Memory B cell (primary cell): ENCODE measurements at regions not wholly inside any gene's neighbourhood (a gene's known extent, or its start where the extent isn't known, plus 50 kb on each side); places are given as distances from the start of the nearest gene placed in this dataset.

Experiments used
- ATAC-seq: fragments of 150-1000 bp; cut with Tn5 transposase; 2 replicates; pipeline ENCODE4 v1.10.0; 2021; ENCODE audit warnings: low read depth, mild to moderate bottlenecking, moderate library complexity
- DNase-seq, 2 donors: peaks; one replicate each; pipeline ENCODE4 v3.0.0; 2022; ENCODE audit warnings: low spot score in 2 of 2
- H3K27ac Mint-ChIP-seq: one replicate; pipeline ENCODE4 v1.8.0; 2022; ENCODE audit warnings: mild to moderate bottlenecking, moderate library complexity, mixed read lengths
- H3K27me3 Mint-ChIP-seq: one replicate; pipeline ENCODE4 v1.8.0; 2022; ENCODE audit warnings: mixed read lengths
- H3K36me3 Mint-ChIP-seq: one replicate; pipeline ENCODE4 v1.8.0; 2022; ENCODE audit warnings: mild to moderate bottlenecking, mixed read lengths
- H3K4me1 Mint-ChIP-seq: one replicate; pipeline ENCODE4 v1.8.0; 2022; ENCODE audit warnings: mixed read lengths
- H3K4me3 Mint-ChIP-seq: one replicate; pipeline ENCODE4 v1.8.0; 2022; ENCODE audit warnings: mild to moderate bottlenecking, moderate library complexity, mixed read lengths
- H3K9me3 Mint-ChIP-seq: one replicate; pipeline ENCODE4 v1.8.0; 2022; ENCODE audit warnings: mixed read lengths

- DNase-seq (no peak), ATAC-seq (no peak)
- no peak overlapping the region for H3K27ac Mint-ChIP-seq
- no peak overlapping the region for H3K4me3 Mint-ChIP-seq
- no peaks in the 10 kb centered on the region for H3K4me1 Mint-ChIP-seq
- no peaks in the 10 kb centered on the region for H3K27me3 Mint-ChIP-seq
- H3K9me3 Mint-ChIP-seq = peaks cover 9% of the 10 kb centered on the region
- no peaks in the 10 kb centered on the region for H3K36me3 Mint-ChIP-seq
Measured at GRCh38 chr13:22311734-22312404, 641.0 kb downstream of the FGF9 start.

- no peak for ATAC-seq
- Mint-ChIP-seq H3K4me1 (no peaks in the 10 kb centered on the region), H3K27ac (no peak overlapping the region)
Measured at GRCh38 chr13:22312405-22312803, 641.5 kb downstream of the FGF9 start.

GRCh38 chr13:22316494-22317025 lies 645.7 kb downstream of the FGF9 start:
- no peaks in the 10 kb centered on the region for H3K4me1 Mint-ChIP-seq
- H3K4me3 Mint-ChIP-seq = no peak overlapping the region
- ATAC-seq = no peak
- H3K9me3 Mint-ChIP-seq = peaks cover 6% of the 10 kb centered on the region
- no peak for DNase-seq
- no peaks in the 10 kb centered on the region for H3K36me3 Mint-ChIP-seq
- no peak overlapping the region for H3K27ac Mint-ChIP-seq
- no peaks in the 10 kb centered on the region for H3K27me3 Mint-ChIP-seq

More at GRCh38 chr13:22312405-22312803, 641.5 kb downstream of the FGF9 start:
- H3K4me3 Mint-ChIP-seq = no peak overlapping the region
- no peaks in the 10 kb centered on the region for H3K27me3 Mint-ChIP-seq
- H3K9me3 Mint-ChIP-seq = peaks cover 9% of the 10 kb centered on the region
- no peak for DNase-seq
- H3K36me3 Mint-ChIP-seq = no peaks in the 10 kb centered on the region

DNA sequence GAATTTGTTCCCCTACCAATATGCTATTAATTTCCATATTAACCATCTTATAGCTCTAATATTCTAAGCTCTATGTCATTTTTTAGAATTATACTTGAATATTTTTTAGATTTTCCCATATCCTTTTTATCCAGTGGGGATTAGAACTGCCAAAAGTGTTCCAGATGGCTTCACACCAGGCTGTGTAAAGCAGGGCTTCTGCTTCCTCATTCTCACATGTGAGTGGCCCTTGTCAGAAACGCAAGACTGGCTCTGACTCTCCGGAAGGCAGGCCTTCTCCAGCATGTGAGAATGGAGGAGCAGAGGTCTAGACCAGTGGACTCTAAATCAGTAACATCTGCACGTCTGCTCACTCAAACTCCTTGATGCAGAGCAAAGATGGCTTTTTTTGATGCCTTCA lies 650.1 kb downstream of the FGF9 start:
- Mint-ChIP-seq H3K27me3 (peaks cover 2% of the 10 kb centered on the region), H3K27ac (no peak overlapping the region), H3K36me3 (no peaks in the 10 kb centered on the region), H3K4me3 (no peak overlapping the region), H3K9me3 (no peaks in the 10 kb centered on the region), H3K4me1 (no peaks in the 10 kb centered on the region)
- ATAC-seq (no peak), DNase-seq (no peak)

- Mint-ChIP-seq H3K4me3 (no peak overlapping the region), H3K4me1 (no peaks in the 10 kb centered on the region), H3K27ac (no peak overlapping the region), H3K27me3 (peaks cover 3% of the 10 kb centered on the region), H3K36me3 (no peaks in the 10 kb centered on the region), H3K9me3 (no peaks in the 10 kb centered on the region)
- ATAC-seq (no peak), DNase-seq (no peak)
Measured at GRCh38 chr13:22325761-22326160, 654.9 kb downstream of the FGF9 start.

- no peak overlapping the region for H3K27ac Mint-ChIP-seq
- H3K36me3 Mint-ChIP-seq = no peaks in the 10 kb centered on the region
- ATAC-seq = no peak
- H3K4me1 Mint-ChIP-seq = no peaks in the 10 kb centered on the region
- DNase-seq = no peak
- no peaks in the 10 kb centered on the region for H3K9me3 Mint-ChIP-seq
- no peak overlapping the region for H3K4me3 Mint-ChIP-seq
- H3K27me3 Mint-ChIP-seq = peaks cover 1% of the 10 kb centered on the region
Measured at GRCh38 chr13:22332416-22332815, 661.5 kb downstream of the FGF9 start.

GRCh38 chr13:22336460-22336859 lies 665.6 kb downstream of the FGF9 start:
- Mint-ChIP-seq H3K9me3 (peaks cover 3% of the 10 kb centered on the region), H3K27ac (no peak overlapping the region)

GRCh38 chr13:22357132-22357531 lies 686.3 kb downstream of the FGF9 start:
- no peak overlapping the region for H3K27ac Mint-ChIP-seq
- peaks cover 2% of the 10 kb centered on the region for H3K9me3 Mint-ChIP-seq
- H3K36me3 Mint-ChIP-seq = no peaks in the 10 kb centered on the region
- no peaks in the 10 kb centered on the region for H3K4me1 Mint-ChIP-seq
- ATAC-seq (no peak), DNase-seq (no peak)
- no peaks in the 10 kb centered on the region for H3K27me3 Mint-ChIP-seq
- no peak overlapping the region for H3K4me3 Mint-ChIP-seq

More at GRCh38 chr13:22336460-22336859, 665.6 kb downstream of the FGF9 start:
- H3K36me3 Mint-ChIP-seq = no peaks in the 10 kb centered on the region
- no peak overlapping the region for H3K4me3 Mint-ChIP-seq
- no peaks in the 10 kb centered on the region for H3K4me1 Mint-ChIP-seq
- peak; percentile 42 for ATAC-seq
- H3K27me3 Mint-ChIP-seq = no peaks in the 10 kb centered on the region
- DNase-seq = no peak

DNA sequence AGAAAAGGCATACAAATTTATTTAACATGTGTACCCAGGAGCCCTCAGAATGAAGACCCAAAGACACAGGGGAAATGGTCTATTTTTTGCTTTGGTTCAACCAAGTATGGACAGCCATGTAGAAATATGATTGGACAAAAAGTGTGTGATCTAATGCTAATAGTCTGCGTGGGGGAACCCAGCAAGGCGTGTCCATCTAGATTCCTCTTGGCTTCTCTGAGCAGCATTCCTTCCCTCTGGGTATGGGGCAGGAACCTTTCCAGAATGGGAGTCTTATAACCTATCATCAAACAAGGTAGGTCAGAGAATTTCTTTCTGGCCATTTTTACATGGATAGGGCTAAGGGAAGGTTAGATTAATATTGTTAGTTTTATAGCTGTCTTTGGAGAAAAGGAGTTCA lies 698.2 kb downstream of the FGF9 start:
- DNase-seq (no peak), ATAC-seq (no peak)
- Mint-ChIP-seq H3K9me3 (peaks cover 21% of the 10 kb centered on the region), H3K36me3 (no peaks in the 10 kb centered on the region), H3K4me3 (no peak overlapping the region), H3K27ac (no peak overlapping the region), H3K4me1 (no peaks in the 10 kb centered on the region), H3K27me3 (no peaks in the 10 kb centered on the region)

GRCh38 chr13:22369840-22370239 lies 699.0 kb downstream of the FGF9 start:
- no peaks in the 10 kb centered on the region for H3K4me1 Mint-ChIP-seq
- no peaks in the 10 kb centered on the region for H3K36me3 Mint-ChIP-seq
- no peak overlapping the region for H3K27ac Mint-ChIP-seq
- H3K4me3 Mint-ChIP-seq = no peak overlapping the region
- no peaks in the 10 kb centered on the region for H3K27me3 Mint-ChIP-seq
- peaks cover 18% of the 10 kb centered on the region for H3K9me3 Mint-ChIP-seq
- DNase-seq (no peak), ATAC-seq (no peak)

DNA sequence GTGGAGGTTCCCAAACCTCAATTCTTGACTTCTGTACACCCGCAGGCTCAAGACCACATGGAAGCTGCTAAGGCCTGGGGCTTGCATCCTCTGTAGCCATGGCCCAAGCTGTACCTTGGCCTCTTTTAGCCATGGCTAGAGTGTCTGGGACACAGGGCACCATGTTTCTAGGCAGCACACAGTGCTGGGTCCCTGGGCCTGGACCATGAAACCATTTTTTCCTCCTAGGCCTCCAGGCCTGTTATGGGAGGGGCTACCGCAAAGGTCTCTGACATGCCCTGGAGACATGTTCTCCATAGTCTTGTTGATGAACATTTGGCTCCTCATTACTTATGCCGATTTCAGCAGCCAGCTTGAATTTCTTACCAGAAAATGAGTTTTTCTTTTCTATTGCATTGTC lies 701.4 kb downstream of the FGF9 start:
- ATAC-seq = no peak
- H3K9me3 Mint-ChIP-seq = peaks cover 15% of the 10 kb centered on the region
- H3K4me3 Mint-ChIP-seq = no peak overlapping the region
- H3K36me3 Mint-ChIP-seq = no peaks in the 10 kb centered on the region
- no peaks in the 10 kb centered on the region for H3K4me1 Mint-ChIP-seq
- H3K27me3 Mint-ChIP-seq = no peaks in the 10 kb centered on the region
- DNase-seq = no peak
- no peak overlapping the region for H3K27ac Mint-ChIP-seq

DNA sequence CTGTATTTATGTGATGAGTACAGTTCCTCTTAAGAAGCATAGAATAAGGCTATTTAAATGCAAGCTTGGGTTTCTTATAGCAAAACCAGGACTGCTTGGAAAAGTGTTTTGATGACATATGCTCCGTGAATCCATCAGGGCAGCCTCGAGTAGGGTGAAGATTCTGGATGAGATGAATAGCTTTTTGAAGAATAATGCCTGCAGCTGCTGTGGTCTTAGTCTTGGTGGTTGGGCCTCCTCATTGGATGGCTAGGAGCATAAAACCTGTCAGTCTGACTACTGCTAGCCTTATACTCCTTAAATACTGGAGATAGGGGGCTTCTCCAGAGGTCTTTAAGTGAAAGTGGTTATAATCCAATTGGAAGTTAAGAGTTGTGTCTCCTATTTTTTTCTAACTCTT lies 704.3 kb downstream of the FGF9 start:
- DNase-seq (no peak), ATAC-seq (no peak)
- H3K4me3 Mint-ChIP-seq = no peak overlapping the region
- H3K9me3 Mint-ChIP-seq = peaks cover 19% of the 10 kb centered on the region
- no peak overlapping the region for H3K27ac Mint-ChIP-seq
- no peaks in the 10 kb centered on the region for H3K4me1 Mint-ChIP-seq
- no peaks in the 10 kb centered on the region for H3K27me3 Mint-ChIP-seq
- H3K36me3 Mint-ChIP-seq = peaks cover 2% of the 10 kb centered on the region

DNA sequence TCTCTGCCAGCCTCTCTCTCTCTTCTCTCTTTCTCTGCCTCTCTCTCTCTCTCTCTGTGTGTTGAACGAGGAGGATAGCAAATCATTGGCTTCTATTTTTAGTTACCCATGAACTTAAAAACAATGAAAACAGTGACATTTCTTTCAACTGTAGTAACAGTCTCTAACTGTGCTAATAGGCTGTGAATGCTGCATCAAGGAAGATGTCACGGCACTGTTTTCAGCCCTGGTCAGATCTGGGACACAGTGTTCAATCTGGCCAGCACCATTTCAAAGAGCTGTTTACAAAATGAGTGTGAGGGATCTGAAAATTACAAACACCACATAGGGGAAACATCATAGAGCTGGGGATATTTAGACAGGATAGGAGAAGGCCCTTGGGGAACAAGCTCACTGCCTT lies 717.0 kb downstream of the FGF9 start:
- no peak for ATAC-seq
- H3K4me3 Mint-ChIP-seq = no peak overlapping the region
- no peaks in the 10 kb centered on the region for H3K27me3 Mint-ChIP-seq
- H3K36me3 Mint-ChIP-seq = no peaks in the 10 kb centered on the region
- DNase-seq = no peak
- H3K9me3 Mint-ChIP-seq = peaks cover 1% of the 10 kb centered on the region
- H3K27ac Mint-ChIP-seq = no peak overlapping the region
- H3K4me1 Mint-ChIP-seq = no peaks in the 10 kb centered on the region

- Mint-ChIP-seq H3K27ac (no peak overlapping the region), H3K27me3 (no peaks in the 10 kb centered on the region), H3K9me3 (no peaks in the 10 kb centered on the region), H3K36me3 (no peaks in the 10 kb centered on the region), H3K4me3 (no peak overlapping the region), H3K4me1 (no peaks in the 10 kb centered on the region)
- DNase-seq (no peak), ATAC-seq (no peak)
Measured at GRCh38 chr13:22399801-22400420, 729.0 kb downstream of the FGF9 start.

DNA sequence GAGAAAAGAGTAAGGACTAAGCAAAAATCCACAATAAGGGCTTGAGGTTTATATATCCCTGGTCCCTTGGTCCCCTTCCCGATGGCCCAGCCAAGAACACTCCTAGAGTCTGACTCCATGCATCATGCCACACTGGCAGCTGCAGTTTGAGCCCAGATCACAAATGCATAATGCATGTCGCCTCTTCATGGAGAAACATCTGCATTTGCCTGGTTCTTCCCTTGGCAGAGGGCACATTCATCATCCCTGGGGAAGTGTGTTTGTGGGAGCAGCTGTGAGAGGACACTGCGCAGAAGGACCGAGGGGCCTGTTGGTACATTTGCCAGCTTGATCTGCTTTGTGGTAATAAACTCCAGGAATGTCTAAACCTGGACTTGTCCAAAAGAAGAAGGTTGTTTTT lies 731.8 kb downstream of the FGF9 start:
- no peak overlapping the region for H3K4me3 Mint-ChIP-seq
- no peak overlapping the region for H3K27ac Mint-ChIP-seq
- ATAC-seq = no peak
- no peak for DNase-seq
- H3K27me3 Mint-ChIP-seq = no peaks in the 10 kb centered on the region
- no peaks in the 10 kb centered on the region for H3K4me1 Mint-ChIP-seq
- no peaks in the 10 kb centered on the region for H3K36me3 Mint-ChIP-seq
- H3K9me3 Mint-ChIP-seq = no peaks in the 10 kb centered on the region
